PC-3 (cell line): ENCODE measurements at regions not wholly inside any gene's neighbourhood (a gene's known extent, or its start where the extent isn't known, plus 50 kb on each side); places are given as distances from the start of the nearest gene placed in this dataset.

Experiments used
- ATAC-seq: fragments of 200-7000 bp; cut with Tn5 transposase; 2 replicates; pipeline ENCODE4 v1.9.1; 2020; ENCODE audit warnings: mild to moderate bottlenecking, moderate library complexity
- BruUV-seq: library from RNA; stranded (reverse); fragments of 400-500 nt; replicated peaks from 2 replicates; lab custom pipeline; 2021; lab: Mats Ljungman, UMichigan
- CTCF ChIA-PET: fragments of 300-600 bp; sonication (Branson Sonifier 250); formaldehyde crosslinking; loops from one replicate; lab custom pipeline; 2022; ENCODE audit warnings: antibody characterized with exemption; lab: Charles Lee
- POLR2A ChIA-PET: fragments of 300-600 bp; sonication (Branson Sonifier 250); formaldehyde crosslinking; loops from one replicate; lab custom pipeline; 2022; ENCODE audit warnings: antibody characterized with exemption; ENCODE audit not compliant: unreplicated experiment; lab: Charles Lee
- DNase-seq: peaks from one replicate; pipeline ENCODE4 v3.0.0-alpha.2; 2015
- H2AFZ ChIP-seq: fragments of 300-600 bp; sonication (generic); 2 replicates; pipeline ENCODE4 v1.6.0; 2016; ENCODE audit warnings: antibody characterized with exemption, low read length
- H3F3A ChIP-seq: fragments of 300-600 bp; sonication (generic); one replicate; pipeline ENCODE4 v1.6.0; 2017; ENCODE audit warnings: antibody characterized with exemption, low read length, control low read depth, mild to moderate bottlenecking; ENCODE audit not compliant: unreplicated experiment
- H3K27ac ChIP-seq: fragments of 300-600 bp; sonication (generic); 2 replicates; pipeline ENCODE4 v1.5.1; 2016; ENCODE audit warnings: mild to moderate bottlenecking, low read length
- H3K27me3 ChIP-seq: fragments of 300-600 bp; sonication (generic); 2 replicates; pipeline ENCODE4 v1.6.1; 2016; ENCODE audit warnings: low read length, mixed read lengths
- H3K36me3 ChIP-seq: fragments of 300-600 bp; sonication (generic); 2 replicates; pipeline ENCODE4 v1.6.1; 2016; ENCODE audit warnings: low read depth, mixed run types, low read length, mixed read lengths
- H3K4me1 ChIP-seq: fragments of 300-600 bp; sonication (generic); 2 replicates; pipeline ENCODE4 v1.5.1; 2016; ENCODE audit warnings: low read length; ENCODE audit not compliant: insufficient read depth
- H3K4me2 ChIP-seq: fragments of 300-600 bp; sonication (generic); 2 replicates; pipeline ENCODE4 v1.6.0; 2016; ENCODE audit warnings: low read length
- H3K4me3 ChIP-seq: fragments of 300-600 bp; sonication (generic); 2 replicates; pipeline ENCODE4 v1.5.1; 2016; ENCODE audit warnings: mild to moderate bottlenecking, low read length, mixed read lengths
- H3K79me2 ChIP-seq: fragments of 300-600 bp; sonication (generic); 2 replicates; pipeline ENCODE4 v1.6.1; 2017; ENCODE audit warnings: low read length, mixed read lengths
- H3K9ac ChIP-seq: fragments of 300-600 bp; sonication (generic); 2 replicates; pipeline ENCODE4 v1.6.0; 2016; ENCODE audit warnings: mild to moderate bottlenecking, low read length
- H3K9me2 ChIP-seq: fragments of 300-600 bp; sonication (generic); replicated peaks from 2 replicates; pipeline ENCODE4 v1.6.1; 2016; ENCODE audit warnings: mixed run types, low read length, mixed read lengths
- H3K9me3 ChIP-seq: fragments of 300-600 bp; sonication (generic); 2 replicates; pipeline ENCODE4 v1.6.1; 2016; ENCODE audit warnings: low read length, mixed read lengths
- H4K20me1 ChIP-seq: fragments of 300-600 bp; sonication (generic); 2 replicates; pipeline ENCODE4 v1.6.1; 2016; ENCODE audit warnings: low read length, mixed read lengths
- CTCF ChIP-seq: fragments of 300-600 bp; sonication (generic); conservative IDR thresholded peaks from 2 replicates; pipeline ENCODE4 v1.5.1; 2017; ENCODE audit warnings: antibody characterized with exemption, low read depth, mild to moderate bottlenecking, low read length
- EZH2 ChIP-seq: fragments of 300-600 bp; sonication (generic); IDR thresholded peaks from one replicate; pipeline ENCODE4 v1.6.1; 2017; ENCODE audit warnings: antibody characterized with exemption, mild to moderate bottlenecking, low read length; ENCODE audit not compliant: unreplicated experiment
- EZH2phosphoT487 ChIP-seq: fragments of 300-600 bp; sonication (generic); IDR thresholded peaks from 2 replicates; pipeline ENCODE4 v1.6.1; 2018; ENCODE audit warnings: mild to moderate bottlenecking, antibody characterized with exemption, low read length, borderline replicate concordance
- intact Hi-C: fragments of 100-400 bp; cut with micrococcal nuclease; formaldehyde crosslinking; loops from 2 replicates; pipeline ENCODE4 v1.9.0; 2023

GRCh38 chr18:47552783-47553182 is 301.3 kb upstream of the SKOR2 start:
- Histone ChIP-seq H3K9me3 (no peaks in the 10 kb centered on the region), H3K79me2 (no peaks in the 10 kb centered on the region), H3K4me2 (no peak overlapping the region), H3K9ac (no peak overlapping the region), H3K36me3 (no peaks in the 10 kb centered on the region), H2AFZ (no peak overlapping the region), H3K4me1 (no peaks in the 10 kb centered on the region), H4K20me1 (no peaks in the 10 kb centered on the region), H3K4me3 (no peak overlapping the region), H3K27ac (no peak overlapping the region), H3K9me2 (no peaks in the 10 kb centered on the region), H3K27me3 (no peaks in the 10 kb centered on the region), H3F3A (no peaks in the 10 kb centered on the region)
- DNase-seq (no peak), ATAC-seq (no peak)
- ChIA-PET POLR2A (no interaction called here), CTCF (no interaction called here)
- BruUV-seq: no TSS peak
- no peak for TF ChIP-seq EZH2
- no peak for TF ChIP-seq CTCF
- no peak for TF ChIP-seq EZH2phosphoT487
- intact Hi-C loops: no loop called here

GRCh38 chr18:47550611-47551010 is 299.2 kb upstream of the SKOR2 start:
- ChIA-PET POLR2A (no interaction called here), CTCF (no interaction called here)
- Histone ChIP-seq H3K4me3 (no peak overlapping the region), H3K9me2 (no peaks in the 10 kb centered on the region), H3K9ac (no peak overlapping the region), H3K36me3 (no peaks in the 10 kb centered on the region), H3F3A (no peaks in the 10 kb centered on the region), H4K20me1 (no peaks in the 10 kb centered on the region), H3K9me3 (no peaks in the 10 kb centered on the region), H2AFZ (no peak overlapping the region), H3K27ac (no peak overlapping the region), H3K79me2 (no peaks in the 10 kb centered on the region), H3K4me1 (no peaks in the 10 kb centered on the region), H3K4me2 (no peak overlapping the region), H3K27me3 (no peaks in the 10 kb centered on the region)
- intact Hi-C loops: no loop called here
- no TSS peak for BruUV-seq
- DNase-seq: no peak
- TF ChIP-seq EZH2 (no peak), CTCF (no peak), EZH2phosphoT487 (no peak)
- no peak for ATAC-seq

DNA sequence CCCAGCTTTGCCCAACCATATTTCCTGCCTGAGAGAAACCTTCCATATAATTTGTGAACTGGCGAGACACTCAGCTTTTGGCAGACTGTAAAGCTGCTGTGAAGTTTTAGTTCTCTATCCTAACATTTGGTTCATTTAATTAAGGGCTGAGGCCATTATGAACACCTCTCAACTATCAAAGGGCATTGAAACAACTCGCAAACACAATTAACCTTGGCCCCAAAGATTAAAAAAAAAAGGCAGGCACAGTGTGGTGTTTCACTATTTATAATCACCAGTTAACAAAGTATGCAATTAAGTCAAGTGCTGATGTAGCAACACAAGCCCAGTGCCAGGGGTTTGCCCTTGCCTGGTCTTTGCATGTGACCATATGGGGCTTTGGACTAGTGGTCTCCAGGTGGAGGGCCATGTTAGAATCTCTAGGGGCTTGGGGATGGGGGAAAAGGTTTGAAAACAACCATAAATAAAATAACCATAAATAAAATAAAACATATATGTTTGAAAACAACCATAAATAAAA is 297.6 kb upstream of the SKOR2 start:
- Histone ChIP-seq H3K9me3 (no peaks in the 10 kb centered on the region), H3K9me2 (no peaks in the 10 kb centered on the region), H2AFZ (no peak overlapping the region), H4K20me1 (no peaks in the 10 kb centered on the region), H3K27ac (no peak overlapping the region), H3K36me3 (no peaks in the 10 kb centered on the region), H3K9ac (no peak overlapping the region), H3K4me2 (no peak overlapping the region), H3F3A (no peaks in the 10 kb centered on the region), H3K4me3 (no peak overlapping the region), H3K27me3 (no peaks in the 10 kb centered on the region), H3K79me2 (no peaks in the 10 kb centered on the region), H3K4me1 (no peaks in the 10 kb centered on the region)
- ChIA-PET POLR2A (no interaction called here), CTCF (no interaction called here)
- intact Hi-C loops: no loop called here
- TF ChIP-seq CTCF (no peak), EZH2phosphoT487 (no peak), EZH2 (no peak)
- ATAC-seq: no peak
- DNase-seq: no peak
- no TSS peak for BruUV-seq
